Dendritic cell treated with granulocyte-macrophage colony-stimulating factor and Interleukin-4, amounts not matched to agents 40 ng/mL and 50 ng/mL, for 4 days (primary cell): ENCODE measurements at regions not wholly inside any gene's neighbourhood (a gene's known extent, or its start where the extent isn't known, plus 50 kb on each side); places are given as distances from the start of the nearest gene placed in this dataset.

ENCODE experiments used
- H3K27ac Mint-ChIP-seq: one replicate; pipeline ENCODE4 v1.8.0; 2022; ENCODE audit warnings: mild to moderate bottlenecking, mixed read lengths
- H3K27me3 Mint-ChIP-seq: one replicate; pipeline ENCODE4 v1.8.0; 2022; ENCODE audit warnings: mild to moderate bottlenecking, mixed read lengths
- H3K36me3 Mint-ChIP-seq: one replicate; pipeline ENCODE4 v1.8.0; 2022; ENCODE audit warnings: low read depth, mixed read lengths
- H3K4me1 Mint-ChIP-seq: one replicate; pipeline ENCODE4 v1.8.0; 2022; ENCODE audit warnings: low read depth, mixed read lengths
- H3K4me3 Mint-ChIP-seq: one replicate; pipeline ENCODE4 v1.8.0; 2022; ENCODE audit warnings: mild to moderate bottlenecking, moderate library complexity, mixed read lengths
- H3K9me3 Mint-ChIP-seq: one replicate; pipeline ENCODE4 v1.8.0; 2022; ENCODE audit warnings: mixed read lengths
- intact Hi-C: fragments of 100-400 bp; cut with micrococcal nuclease; formaldehyde crosslinking; loops from one replicate; pipeline ENCODE4 v1.15.0; 2022

GRCh38 chr9:115632391-115632790 lies 514.4 kb upstream of the TNC start:
- no peak overlapping the region for H3K27ac Mint-ChIP-seq

GRCh38 chr9:115633104-115633503 lies 515.1 kb upstream of the TNC start:
- intact Hi-C loops = no loop called here
- H3K4me1 Mint-ChIP-seq = no peaks in the 10 kb centered on the region
- no peaks in the 10 kb centered on the region for H3K27me3 Mint-ChIP-seq
- no peak overlapping the region for H3K4me3 Mint-ChIP-seq
- no peaks in the 10 kb centered on the region for H3K9me3 Mint-ChIP-seq
- no peaks in the 10 kb centered on the region for H3K36me3 Mint-ChIP-seq
- no peak overlapping the region for H3K27ac Mint-ChIP-seq

More at GRCh38 chr9:115632391-115632790, 514.4 kb upstream of the TNC start:
- intact Hi-C loops = no loop called here
- no peak overlapping the region for H3K4me3 Mint-ChIP-seq
- no peaks in the 10 kb centered on the region for H3K9me3 Mint-ChIP-seq
- no peaks in the 10 kb centered on the region for H3K36me3 Mint-ChIP-seq
- H3K27me3 Mint-ChIP-seq = no peaks in the 10 kb centered on the region
- no peaks in the 10 kb centered on the region for H3K4me1 Mint-ChIP-seq

- no peaks in the 10 kb centered on the region for H3K4me1 Mint-ChIP-seq
- no peaks in the 10 kb centered on the region for H3K36me3 Mint-ChIP-seq
- H3K27ac Mint-ChIP-seq = no peak overlapping the region
- no peaks in the 10 kb centered on the region for H3K9me3 Mint-ChIP-seq
- no peaks in the 10 kb centered on the region for H3K27me3 Mint-ChIP-seq
- H3K4me3 Mint-ChIP-seq = no peak overlapping the region
- intact Hi-C loops = no loop called here
Observed at GRCh38 chr9:115635680-115636383, 517.8 kb upstream of the PAPPA start.

GRCh38 chr9:115636596-115636995 lies 517.0 kb upstream of the PAPPA start:
- intact Hi-C loops = no loop called here
- Mint-ChIP-seq H3K36me3 (no peaks in the 10 kb centered on the region), H3K9me3 (no peaks in the 10 kb centered on the region), H3K4me1 (no peaks in the 10 kb centered on the region), H3K27me3 (no peaks in the 10 kb centered on the region), H3K27ac (no peak overlapping the region), H3K4me3 (no peak overlapping the region)

- Mint-ChIP-seq H3K4me3 (no peak overlapping the region), H3K4me1 (no peaks in the 10 kb centered on the region), H3K36me3 (no peaks in the 10 kb centered on the region), H3K9me3 (no peaks in the 10 kb centered on the region), H3K27me3 (no peaks in the 10 kb centered on the region), H3K27ac (no peak overlapping the region)
- intact Hi-C loops = no loop called here
Observed at GRCh38 chr9:115637661-115638060, 515.9 kb upstream of the PAPPA start.

- Mint-ChIP-seq H3K4me1 (no peaks in the 10 kb centered on the region), H3K27me3 (no peaks in the 10 kb centered on the region), H3K27ac (no peak overlapping the region), H3K4me3 (no peak overlapping the region), H3K9me3 (no peaks in the 10 kb centered on the region), H3K36me3 (no peaks in the 10 kb centered on the region)
- intact Hi-C loops = no loop called here
Observed at GRCh38 chr9:115640887-115641286, 512.7 kb upstream of the PAPPA start.

- intact Hi-C loops = no loop called here
- Mint-ChIP-seq H3K4me1 (no peaks in the 10 kb centered on the region), H3K9me3 (no peaks in the 10 kb centered on the region), H3K27me3 (no peaks in the 10 kb centered on the region), H3K27ac (no peak overlapping the region), H3K36me3 (no peaks in the 10 kb centered on the region), H3K4me3 (no peak overlapping the region)
Observed at GRCh38 chr9:115642285-115642684, 511.3 kb upstream of the PAPPA start.

- H3K4me1 Mint-ChIP-seq = no peaks in the 10 kb centered on the region
- no peak overlapping the region for H3K27ac Mint-ChIP-seq
- intact Hi-C loops = no loop called here
- H3K9me3 Mint-ChIP-seq = no peaks in the 10 kb centered on the region
- no peaks in the 10 kb centered on the region for H3K36me3 Mint-ChIP-seq
- H3K27me3 Mint-ChIP-seq = no peaks in the 10 kb centered on the region
- no peak overlapping the region for H3K4me3 Mint-ChIP-seq
Observed at GRCh38 chr9:115643948-115644727, 509.5 kb upstream of the PAPPA start.

GRCh38 chr9:115649991-115650472 lies 503.6 kb upstream of the PAPPA start:
- no peaks in the 10 kb centered on the region for H3K4me1 Mint-ChIP-seq
- H3K4me3 Mint-ChIP-seq = no peak overlapping the region
- no peak overlapping the region for H3K27ac Mint-ChIP-seq
- no peaks in the 10 kb centered on the region for H3K27me3 Mint-ChIP-seq
- H3K36me3 Mint-ChIP-seq = no peaks in the 10 kb centered on the region
- no peaks in the 10 kb centered on the region for H3K9me3 Mint-ChIP-seq
- intact Hi-C loops = no loop called here

GRCh38 chr9:115650768-115651167 lies 502.8 kb upstream of the PAPPA start:
- Mint-ChIP-seq H3K36me3 (no peaks in the 10 kb centered on the region), H3K27me3 (no peaks in the 10 kb centered on the region), H3K4me3 (no peak overlapping the region), H3K9me3 (no peaks in the 10 kb centered on the region), H3K27ac (no peak overlapping the region), H3K4me1 (no peaks in the 10 kb centered on the region)
- intact Hi-C loops = no loop called here

GRCh38 chr9:115651461-115651860 lies 502.1 kb upstream of the PAPPA start:
- Mint-ChIP-seq H3K36me3 (no peaks in the 10 kb centered on the region), H3K4me1 (no peaks in the 10 kb centered on the region), H3K4me3 (no peak overlapping the region), H3K27me3 (no peaks in the 10 kb centered on the region), H3K9me3 (no peaks in the 10 kb centered on the region), H3K27ac (no peak overlapping the region)
- intact Hi-C loops = no loop called here

- H3K36me3 Mint-ChIP-seq = no peaks in the 10 kb centered on the region
Observed at GRCh38 chr9:115653171-115653606, 500.4 kb upstream of the PAPPA start.

GRCh38 chr9:115657695-115658094 lies 495.9 kb upstream of the PAPPA start:
- intact Hi-C loops = no loop called here
- Mint-ChIP-seq H3K36me3 (no peaks in the 10 kb centered on the region), H3K4me3 (no peak overlapping the region), H3K9me3 (no peaks in the 10 kb centered on the region), H3K4me1 (no peaks in the 10 kb centered on the region), H3K27ac (no peak overlapping the region), H3K27me3 (no peaks in the 10 kb centered on the region)

More at GRCh38 chr9:115653171-115653606, 500.4 kb upstream of the PAPPA start:
- Mint-ChIP-seq H3K9me3 (no peaks in the 10 kb centered on the region), H3K4me1 (no peaks in the 10 kb centered on the region), H3K4me3 (no peak overlapping the region), H3K27ac (no peak overlapping the region), H3K27me3 (no peaks in the 10 kb centered on the region)
- intact Hi-C loops = no loop called here

- no peak overlapping the region for H3K27ac Mint-ChIP-seq
- intact Hi-C loops = no loop called here
- H3K27me3 Mint-ChIP-seq = no peaks in the 10 kb centered on the region
Observed at GRCh38 chr9:115665519-115665918, 488.1 kb upstream of the PAPPA start.

More at GRCh38 chr9:115665519-115665918, 488.1 kb upstream of the PAPPA start:
- Mint-ChIP-seq H3K9me3 (peaks cover 12% of the 10 kb centered on the region), H3K36me3 (no peaks in the 10 kb centered on the region), H3K4me1 (no peaks in the 10 kb centered on the region), H3K4me3 (no peak overlapping the region)
